ENCODE measurements at regions not wholly inside any gene's neighbourhood (a gene's known extent, or its start where the extent isn't known, plus 50 kb on each side); places are given as distances from the start of the nearest gene placed in this dataset.

DNA sequence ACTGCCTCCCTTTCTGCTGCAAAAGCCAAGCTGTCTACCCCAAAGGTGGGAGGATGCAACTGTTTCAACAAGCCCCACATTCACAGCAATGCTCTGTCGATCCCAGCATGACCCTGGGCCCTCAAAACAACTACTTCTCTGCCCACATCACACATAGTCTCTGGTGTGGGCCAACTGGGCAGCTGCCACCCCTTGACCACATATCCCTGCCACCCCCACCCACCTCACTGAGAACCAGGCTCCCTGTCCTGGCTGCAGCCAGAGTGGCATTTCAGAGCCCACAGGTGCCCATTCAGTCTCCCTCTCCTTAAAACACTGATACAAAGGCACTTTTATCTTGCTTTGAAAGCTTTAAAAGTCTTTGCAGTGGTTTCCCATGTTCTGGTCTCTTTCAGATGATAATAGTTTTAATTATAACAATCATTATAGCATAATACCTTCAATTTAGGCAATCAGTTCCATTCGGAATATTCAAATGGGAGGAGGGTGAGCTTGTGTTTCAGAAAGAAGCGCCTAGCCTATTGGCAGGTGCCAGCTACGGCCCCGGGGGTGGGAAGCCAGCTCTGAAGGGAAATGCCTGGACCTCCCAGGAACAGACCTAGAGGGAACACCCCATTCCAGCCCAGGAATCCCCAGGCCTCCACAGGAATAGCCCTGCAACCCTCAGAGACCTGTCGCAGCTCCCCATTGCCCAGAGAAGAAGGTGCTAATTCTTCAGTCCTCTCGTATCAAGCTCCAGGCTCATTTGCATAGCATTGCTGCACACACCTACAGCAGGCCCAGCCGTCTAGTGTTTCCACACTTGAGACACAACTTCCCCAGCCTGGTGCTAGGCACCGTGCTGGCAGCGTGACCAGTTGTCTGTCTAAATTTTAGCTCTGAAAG is 90.8 kb downstream of the C5orf15 start:
- peaks cover 13% of the 10 kb centered on the region for H3K36me3 Mint-ChIP-seq (ENCODE audit: low read depth)
- H3K27me3 Mint-ChIP-seq (ENCODE audit: low read depth, poor library complexity): peaks cover 66% of the 10 kb centered on the region
- H3K9me3 Mint-ChIP-seq: peaks cover 44% of the 10 kb centered on the region
- no peak for TF ChIP-seq CTCF (IDR thresholded peaks at IDR 0.05)
- H3K27ac Mint-ChIP-seq: no peak overlapping the region
- peaks cover 17% of the 10 kb centered on the region for H3K4me1 Mint-ChIP-seq
- H3K4me3 Mint-ChIP-seq: no peak overlapping the region
- DNase-seq: no peak

DNA sequence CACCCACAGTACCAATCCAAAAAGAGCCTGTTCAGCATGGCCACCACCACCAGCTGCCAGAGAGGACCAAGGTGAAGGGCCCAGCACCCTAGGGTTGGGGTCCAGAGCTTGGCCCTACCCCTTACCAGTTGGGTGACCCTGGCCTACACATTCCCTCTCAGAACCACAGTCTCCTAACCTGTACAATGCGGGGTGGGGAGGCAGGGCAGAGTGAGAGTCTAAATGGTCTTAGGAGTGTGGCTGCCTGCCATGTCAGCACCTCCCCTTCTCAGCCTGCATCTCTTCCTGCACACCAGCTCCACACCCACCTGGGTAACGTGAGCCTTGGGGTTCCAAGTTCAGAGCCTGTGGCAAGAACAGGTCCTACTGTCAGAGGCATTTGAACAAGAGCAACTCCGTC is 92.2 kb downstream of the C5orf15 start:
- DNase-seq: no peak
- H3K4me3 Mint-ChIP-seq: no peak overlapping the region
- H3K9me3 Mint-ChIP-seq: peaks cover 48% of the 10 kb centered on the region
- H3K27ac Mint-ChIP-seq: no peak overlapping the region
- H3K36me3 Mint-ChIP-seq (ENCODE audit: low read depth): peaks cover 13% of the 10 kb centered on the region
- H3K27me3 Mint-ChIP-seq (ENCODE audit: low read depth, poor library complexity): peaks cover 57% of the 10 kb centered on the region
- TF ChIP-seq CTCF (IDR thresholded peaks at IDR 0.05): no peak
- H3K4me1 Mint-ChIP-seq: peaks cover 6% of the 10 kb centered on the region

GRCh38 chr5:133875179-133875578 is 93.2 kb downstream of the C5orf15 start:
- no peak overlapping the region for H3K4me3 Mint-ChIP-seq
- DNase-seq: no peak
- H3K27me3 Mint-ChIP-seq (ENCODE audit: low read depth, poor library complexity): peaks cover 49% of the 10 kb centered on the region
- H3K27ac Mint-ChIP-seq: no peak overlapping the region
- H3K4me1 Mint-ChIP-seq: peaks cover 4% of the 10 kb centered on the region
- TF ChIP-seq CTCF (IDR thresholded peaks at IDR 0.05): no peak
- H3K9me3 Mint-ChIP-seq: peaks cover 43% of the 10 kb centered on the region
- peaks cover 13% of the 10 kb centered on the region for H3K36me3 Mint-ChIP-seq (ENCODE audit: low read depth)

- Mint-ChIP-seq H3K36me3 (ENCODE audit: low read depth) (peaks cover 13% of the 10 kb centered on the region), H3K9me3 (peaks cover 43% of the 10 kb centered on the region), H3K27ac (no peak overlapping the region), H3K4me1 (peaks cover 16% of the 10 kb centered on the region), H3K27me3 (ENCODE audit: low read depth, poor library complexity) (peaks cover 34% of the 10 kb centered on the region), H3K4me3 (no peak overlapping the region)
- no peak for DNase-seq
- no peak for TF ChIP-seq CTCF (IDR thresholded peaks at IDR 0.05)
These were observed 95.0 kb downstream of the C5orf15 start for GRCh38 chr5:133873449-133873848.

DNA sequence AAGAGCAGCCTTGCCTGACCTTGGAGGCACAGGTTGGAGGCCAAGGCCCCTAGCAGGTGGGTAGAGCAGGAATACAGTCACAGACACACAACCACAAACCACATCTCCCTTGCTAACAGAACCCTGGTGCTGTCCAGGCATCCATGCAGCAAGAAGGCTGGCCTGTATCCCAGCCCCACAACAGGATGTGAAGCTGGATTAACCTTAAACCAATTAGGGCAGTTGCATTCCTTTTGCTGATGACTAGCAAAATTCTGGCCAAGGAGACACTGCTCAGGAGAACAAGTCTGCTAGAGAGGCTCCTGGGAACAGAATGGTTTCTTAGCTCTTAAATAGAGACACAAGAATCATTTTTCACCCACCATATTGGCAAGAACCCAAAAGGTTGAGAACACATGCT is 97.8 kb downstream of the C5orf15 start:
- no peak overlapping the region for H3K4me3 Mint-ChIP-seq
- H3K36me3 Mint-ChIP-seq (ENCODE audit: low read depth): peaks cover 9% of the 10 kb centered on the region
- peaks cover 28% of the 10 kb centered on the region for H3K27me3 Mint-ChIP-seq (ENCODE audit: low read depth, poor library complexity)
- H3K27ac Mint-ChIP-seq: no peak overlapping the region
- H3K4me1 Mint-ChIP-seq: peaks cover 35% of the 10 kb centered on the region
- TF ChIP-seq CTCF (IDR thresholded peaks at IDR 0.05): no peak
- no peak for DNase-seq
- H3K9me3 Mint-ChIP-seq: peaks cover 33% of the 10 kb centered on the region

All from nephron progenitor cell (in vitro differentiated cells).